A549 (cell line): ENCODE measurements at regions not wholly inside any gene's neighbourhood (a gene's known extent, or its start where the extent isn't known, plus 50 kb on each side); places are given as distances from the start of the nearest gene placed in this dataset.

ENCODE experiments used
- CHD2 ChIP-seq: fragments of 150-350 bp; IDR thresholded peaks from 2 replicates; pipeline ENCODE4 v1.6.1; 2014; ENCODE audit warnings: low read length; ENCODE audit not compliant: partially characterized antibody
- FOSL2 ChIP-seq, 2 experiments: fragments of 450-650 bp in 1 of 2; fragments of >200 bp in 1 of 2; sonication (Bioruptor Twin) in 1 of 2; formaldehyde crosslinking; IDR thresholded peaks; 2 replicates each; pipeline versions ENCODE4 v1.5.0 to v1.6.1; 2016 to 2020; ENCODE audit warnings: mild to moderate bottlenecking in 1 of 2, moderate library complexity in 1 of 2
- HDAC2 ChIP-seq: fragments of 200-600 bp; sonication (generic); IDR thresholded peaks from 2 replicates; pipeline ENCODE4 v1.6.1; 2016
- NFE2L2 ChIP-seq: fragments of 150-350 bp; conservative IDR thresholded peaks from 2 replicates; pipeline ENCODE4 v1.6.1; 2014; ENCODE audit warnings: low read length
- RAD21 ChIP-seq, 2 experiments: fragments of >200 bp in 1 of 2; sonication (Bioruptor Twin) in 1 of 2; formaldehyde crosslinking in 1 of 2; IDR thresholded peaks in 1 of 2; conservative IDR thresholded peaks in 1 of 2; 2 replicates in 1 of 2; 3 replicates in 1 of 2; pipeline ENCODE4 v1.6.1; 2012 to 2018; ENCODE audit warnings: inconsistent platforms in 1 of 2
- RCOR1 ChIP-seq: fragments of 150-350 bp; IDR thresholded peaks from 2 replicates; pipeline ENCODE4 v1.6.1; 2014; ENCODE audit warnings: antibody characterized with exemption, low read length, low read depth
- RNF2 ChIP-seq: fragments of 200-600 bp; sonication (generic); IDR thresholded peaks from 2 replicates; pipeline ENCODE4 v1.6.1; 2016; ENCODE audit warnings: low read depth, mild to moderate bottlenecking, antibody characterized with exemption, moderate library complexity, borderline replicate concordance
- USF2 ChIP-seq: fragments of 450-650 bp; IDR thresholded peaks from 2 replicates; pipeline ENCODE4 v1.6.1; 2014; ENCODE audit warnings: antibody characterized with exemption
- TF ChIP-seq, protein P1 (sequence below): fragments of >200 bp; sonication (Bioruptor Twin); formaldehyde crosslinking; IDR thresholded peaks from 3 replicates; pipeline ENCODE4 v1.5.1; 2016
- TF ChIP-seq, protein P2 (sequence below): IDR thresholded peaks from 2 replicates; pipeline ENCODE4 v1.6.1; 2012

DNA sequence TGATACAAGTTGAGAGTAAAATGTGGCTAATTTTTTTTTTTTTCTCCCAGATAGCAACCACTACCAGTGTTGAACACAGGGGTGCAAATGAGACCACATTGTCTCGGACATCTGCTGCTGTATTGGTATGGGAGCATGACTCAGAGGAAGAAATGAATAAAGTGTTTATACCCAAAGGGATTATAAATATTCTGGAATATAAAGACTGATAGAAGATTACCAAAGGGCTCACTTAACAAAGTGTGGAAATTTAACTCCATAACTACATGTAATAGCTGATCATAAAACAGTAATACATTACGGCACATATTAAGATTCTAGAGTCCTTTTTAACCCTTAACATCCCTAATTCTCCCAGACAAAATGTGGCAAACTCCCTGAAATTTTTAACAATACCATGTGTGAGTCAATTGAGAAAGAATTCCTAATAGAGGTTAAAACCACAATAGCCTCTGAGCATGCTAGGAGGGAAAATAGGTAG, 1023.0 kb upstream of the ACVR2A start:
- TF ChIP-seq RCOR1 (no peak), HDAC2 (no peak), NFE2L2 (no peak), RNF2 (no peak), CHD2 (no peak), USF2 (no peak), RAD21 (conservative IDR thresholded peaks at IDR 0.05 in 1 of 2, IDR thresholded peaks at IDR 0.05 in 1 of 2) (no peak), FOSL2 (IDR thresholded peaks at IDR 0.05) (no peak), FOSL2 (CRISPR knock-in tag; IDR thresholded peaks at IDR 0.05) (no peak)
- TF ChIP-seq, protein P1, sequence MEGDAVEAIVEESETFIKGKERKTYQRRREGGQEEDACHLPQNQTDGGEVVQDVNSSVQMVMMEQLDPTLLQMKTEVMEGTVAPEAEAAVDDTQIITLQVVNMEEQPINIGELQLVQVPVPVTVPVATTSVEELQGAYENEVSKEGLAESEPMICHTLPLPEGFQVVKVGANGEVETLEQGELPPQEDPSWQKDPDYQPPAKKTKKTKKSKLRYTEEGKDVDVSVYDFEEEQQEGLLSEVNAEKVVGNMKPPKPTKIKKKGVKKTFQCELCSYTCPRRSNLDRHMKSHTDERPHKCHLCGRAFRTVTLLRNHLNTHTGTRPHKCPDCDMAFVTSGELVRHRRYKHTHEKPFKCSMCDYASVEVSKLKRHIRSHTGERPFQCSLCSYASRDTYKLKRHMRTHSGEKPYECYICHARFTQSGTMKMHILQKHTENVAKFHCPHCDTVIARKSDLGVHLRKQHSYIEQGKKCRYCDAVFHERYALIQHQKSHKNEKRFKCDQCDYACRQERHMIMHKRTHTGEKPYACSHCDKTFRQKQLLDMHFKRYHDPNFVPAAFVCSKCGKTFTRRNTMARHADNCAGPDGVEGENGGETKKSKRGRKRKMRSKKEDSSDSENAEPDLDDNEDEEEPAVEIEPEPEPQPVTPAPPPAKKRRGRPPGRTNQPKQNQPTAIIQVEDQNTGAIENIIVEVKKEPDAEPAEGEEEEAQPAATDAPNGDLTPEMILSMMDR: no peak
- TF ChIP-seq, protein P2, sequence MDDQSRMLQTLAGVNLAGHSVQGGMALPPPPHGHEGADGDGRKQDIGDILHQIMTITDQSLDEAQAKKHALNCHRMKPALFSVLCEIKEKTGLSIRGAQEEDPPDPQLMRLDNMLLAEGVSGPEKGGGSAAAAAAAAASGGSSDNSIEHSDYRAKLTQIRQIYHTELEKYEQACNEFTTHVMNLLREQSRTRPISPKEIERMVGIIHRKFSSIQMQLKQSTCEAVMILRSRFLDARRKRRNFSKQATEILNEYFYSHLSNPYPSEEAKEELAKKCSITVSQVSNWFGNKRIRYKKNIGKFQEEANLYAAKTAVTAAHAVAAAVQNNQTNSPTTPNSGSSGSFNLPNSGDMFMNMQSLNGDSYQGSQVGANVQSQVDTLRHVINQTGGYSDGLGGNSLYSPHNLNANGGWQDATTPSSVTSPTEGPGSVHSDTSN: no peak
